ENCODE measurements at regions not wholly inside any gene's neighbourhood (a gene's known extent, or its start where the extent isn't known, plus 50 kb on each side); places are given as distances from the start of the nearest gene placed in this dataset.

- TF ChIP-seq CTCF (IDR thresholded peaks at IDR 0.05; ENCODE audit: extremely low read depth, insufficient read depth, missing control alignments): no peak
- DNase-seq (ENCODE audit: low spot score): no peak
- in situ Hi-C loops (cut with MboI; ENCODE audit: low pct_unique_long_range_greater_than_20kb, low sequenced_read_pairs, unreplicated experiment): no loop called here
These were observed 362.9 kb upstream of the RBMS3 start for GRCh38 chr3:28917895-28918475.

GRCh38 chr3:28922376-28922775, 358.5 kb upstream of the RBMS3 start:
- in situ Hi-C loops (cut with MboI; ENCODE audit: low pct_unique_long_range_greater_than_20kb, low sequenced_read_pairs, unreplicated experiment): no loop called here
- TF ChIP-seq CTCF (IDR thresholded peaks at IDR 0.05; ENCODE audit: extremely low read depth, insufficient read depth, missing control alignments): no peak

GRCh38 chr3:28923994-28924393, 356.9 kb upstream of the RBMS3 start:
- TF ChIP-seq CTCF (IDR thresholded peaks at IDR 0.05; ENCODE audit: extremely low read depth, insufficient read depth, missing control alignments): no peak
- in situ Hi-C loops (cut with MboI; ENCODE audit: low pct_unique_long_range_greater_than_20kb, low sequenced_read_pairs, unreplicated experiment): no loop called here
- no peak for DNase-seq (ENCODE audit: low spot score)

More at GRCh38 chr3:28922376-28922775, 358.5 kb upstream of the RBMS3 start:
- DNase-seq (ENCODE audit: low spot score): no peak

- DNase-seq (ENCODE audit: low spot score): no peak
- in situ Hi-C loops (cut with MboI; ENCODE audit: low pct_unique_long_range_greater_than_20kb, low sequenced_read_pairs, unreplicated experiment): no loop called here
- no peak for TF ChIP-seq CTCF (IDR thresholded peaks at IDR 0.05; ENCODE audit: extremely low read depth, insufficient read depth, missing control alignments)
These were observed 356.0 kb upstream of the RBMS3 start for GRCh38 chr3:28924744-28925360.

GRCh38 chr3:28933337-28933736, 347.5 kb upstream of the RBMS3 start:
- no peak for TF ChIP-seq CTCF (IDR thresholded peaks at IDR 0.05; ENCODE audit: extremely low read depth, insufficient read depth, missing control alignments)
- no peak for DNase-seq (ENCODE audit: low spot score)
- in situ Hi-C loops (cut with MboI; ENCODE audit: low pct_unique_long_range_greater_than_20kb, low sequenced_read_pairs, unreplicated experiment): no loop called here

- TF ChIP-seq CTCF (IDR thresholded peaks at IDR 0.05; ENCODE audit: extremely low read depth, insufficient read depth, missing control alignments): no peak
- no peak for DNase-seq (ENCODE audit: low spot score)
- in situ Hi-C loops (cut with MboI; ENCODE audit: low pct_unique_long_range_greater_than_20kb, low sequenced_read_pairs, unreplicated experiment): no loop called here
These were observed 346.6 kb upstream of the RBMS3 start for GRCh38 chr3:28934126-28934813.

Data from GM13977 (cell line).